IPS-NIHi7 (cell line): ENCODE measurements at regions not wholly inside any gene's neighbourhood (a gene's known extent, or its start where the extent isn't known, plus 50 kb on each side); places are given as distances from the start of the nearest gene placed in this dataset.
"Not testable (repeated sequence)": the region's sequence is repeated elsewhere in the genome, so short reads cannot be mapped to it uniquely, and the experiment has no call there.

ENCODE experiments used
- DNase-seq: peaks from one replicate; pipeline ENCODE4 v3.0.0; 2012; ENCODE audit warnings: mixed read lengths; ENCODE audit errors: extremely low spot score

- no peak for DNase-seq
Observed at GRCh38 chr4:79850626-79851025, 222.4 kb downstream of the ANTXR2 start.

- DNase-seq: no peak
Observed at GRCh38 chr4:79848329-79848728, 224.7 kb downstream of the ANTXR2 start.

DNA sequence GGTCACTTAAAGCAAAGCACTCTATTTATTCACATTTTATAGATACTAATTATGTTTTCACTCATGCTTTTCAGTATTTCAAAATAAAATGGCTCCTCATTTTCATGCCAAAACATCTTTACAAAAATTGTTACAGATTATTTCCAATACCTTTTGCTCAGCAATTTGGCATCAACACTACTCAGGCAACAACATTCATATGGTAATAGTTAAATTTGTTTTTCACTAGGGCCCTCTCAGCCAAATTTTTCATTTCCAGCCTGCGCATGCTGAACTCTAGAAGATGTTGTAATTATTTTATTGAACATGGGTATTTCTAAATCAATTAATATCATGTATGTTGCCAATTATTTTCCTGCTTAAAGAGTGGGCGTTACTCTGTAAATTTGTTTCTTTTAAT is 225.6 kb downstream of the ANTXR2 start:
- DNase-seq: no peak

DNA sequence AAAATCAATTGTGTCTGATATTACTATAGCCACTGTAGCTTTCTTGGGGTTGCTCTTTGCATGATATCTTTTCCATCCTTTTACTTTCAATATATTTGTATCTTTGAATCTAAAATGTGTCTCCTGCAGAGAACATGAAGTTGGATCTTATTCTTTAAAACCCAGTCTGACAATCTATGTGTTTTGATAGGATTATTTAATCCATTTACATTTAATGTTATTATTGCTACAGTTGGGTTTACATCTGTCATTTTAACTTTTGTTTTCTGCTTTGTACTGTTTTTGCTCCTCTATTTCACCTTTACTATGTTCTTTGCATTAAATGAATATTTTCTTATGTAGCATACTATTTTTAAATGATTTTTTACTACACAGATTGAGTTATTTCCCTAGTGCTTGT is 230.9 kb downstream of the ANTXR2 start:
- no peak for DNase-seq

GRCh38 chr4:79833857-79834256 is 239.2 kb downstream of the ANTXR2 start:
- no peak for DNase-seq

- no peak for DNase-seq
Observed at GRCh38 chr4:79831701-79832514, 241.1 kb downstream of the ANTXR2 start.

DNA sequence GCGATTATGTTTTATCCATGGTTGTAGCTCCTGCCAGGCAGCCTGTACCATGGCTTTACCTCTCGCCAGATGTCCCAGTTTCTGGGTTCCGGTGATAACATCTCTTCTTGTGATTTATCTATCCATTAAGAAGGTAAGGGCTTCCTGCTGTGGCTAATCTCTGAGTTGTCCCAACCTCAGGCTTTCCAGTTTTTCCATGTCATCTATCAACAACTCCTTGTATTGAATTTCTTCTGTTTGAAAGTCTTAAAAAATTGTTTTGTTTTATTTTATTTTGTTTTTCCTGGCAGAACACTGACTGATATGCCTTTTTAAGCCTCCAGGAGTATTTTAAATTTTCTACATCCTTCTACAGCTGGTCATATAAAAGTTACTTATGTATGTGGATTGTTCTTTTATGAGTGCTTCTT is 241.9 kb downstream of the ANTXR2 start:
- DNase-seq: no peak

DNA sequence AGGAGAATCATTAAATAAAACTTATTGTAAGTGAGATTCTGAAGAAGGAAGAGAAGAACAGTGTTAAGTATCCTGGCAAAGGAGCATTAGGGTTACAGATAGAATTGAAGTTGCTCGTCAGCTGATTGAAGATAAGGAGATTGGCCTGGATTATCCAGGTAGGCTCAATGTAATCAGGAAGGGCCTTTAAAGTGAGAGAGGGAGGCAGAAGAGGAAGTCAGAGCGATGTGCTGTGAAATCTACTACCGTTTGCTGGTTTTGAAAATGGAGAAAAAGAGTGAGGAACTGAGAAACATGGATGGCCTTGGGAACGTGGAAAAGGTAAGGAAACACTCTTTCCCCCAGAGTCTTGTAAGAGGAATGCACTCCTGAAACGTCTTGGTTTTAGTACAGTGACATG is 245.7 kb downstream of the ANTXR2 start:
- DNase-seq: no peak

DNA sequence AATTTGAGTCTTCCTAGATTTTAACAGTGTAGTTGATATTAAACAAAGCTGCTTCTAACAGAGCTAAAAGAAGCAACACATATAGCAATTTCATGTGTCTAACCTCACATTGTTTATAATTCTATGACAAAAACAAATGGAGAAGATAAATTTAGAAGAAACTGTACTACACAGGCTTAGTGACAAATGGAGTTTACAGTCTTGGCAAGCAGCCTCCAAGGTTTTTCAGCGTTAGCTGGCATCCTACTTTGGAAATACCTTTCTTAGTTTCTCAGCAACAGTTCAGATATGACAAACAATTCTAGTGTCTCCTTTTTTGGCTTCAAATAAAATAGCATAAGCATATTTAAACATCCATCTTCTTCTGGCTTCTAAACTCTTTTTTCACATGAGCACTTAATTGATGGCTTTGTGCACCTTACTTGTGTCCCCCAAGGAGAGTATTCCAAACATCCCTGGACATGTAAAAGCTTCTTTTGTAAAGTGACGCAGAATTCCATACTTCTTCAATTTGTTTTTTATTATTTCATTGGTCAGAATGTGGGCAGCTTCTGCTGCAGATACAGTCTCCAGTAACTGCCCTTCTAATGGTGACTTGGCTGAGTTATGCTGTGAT is 249.8 kb downstream of the ANTXR2 start:
- DNase-seq: no peak

DNA sequence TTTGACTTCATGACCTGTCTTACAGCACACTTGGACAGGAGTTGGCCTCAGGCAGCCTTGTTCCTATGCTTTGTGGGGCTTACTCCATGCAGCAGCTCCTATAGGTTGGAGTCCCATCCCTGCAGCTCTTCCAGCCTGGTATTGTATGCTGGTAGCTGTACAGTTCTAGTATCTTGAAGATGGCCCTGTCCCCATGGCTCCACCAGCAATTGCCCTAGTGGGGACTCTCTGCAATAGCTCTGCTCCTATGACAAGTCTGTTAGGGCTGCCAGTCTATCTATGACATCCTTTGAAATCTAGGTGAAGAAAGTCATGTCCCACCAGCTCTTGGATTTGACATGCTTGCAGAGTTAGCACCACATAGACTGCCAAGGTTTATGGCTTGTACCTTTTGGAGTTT is 252.6 kb downstream of the ANTXR2 start:
- DNase-seq: no peak

GRCh38 chr4:79807933-79808332 is 265.1 kb downstream of the ANTXR2 start:
- not testable (repeated sequence) for DNase-seq

DNA sequence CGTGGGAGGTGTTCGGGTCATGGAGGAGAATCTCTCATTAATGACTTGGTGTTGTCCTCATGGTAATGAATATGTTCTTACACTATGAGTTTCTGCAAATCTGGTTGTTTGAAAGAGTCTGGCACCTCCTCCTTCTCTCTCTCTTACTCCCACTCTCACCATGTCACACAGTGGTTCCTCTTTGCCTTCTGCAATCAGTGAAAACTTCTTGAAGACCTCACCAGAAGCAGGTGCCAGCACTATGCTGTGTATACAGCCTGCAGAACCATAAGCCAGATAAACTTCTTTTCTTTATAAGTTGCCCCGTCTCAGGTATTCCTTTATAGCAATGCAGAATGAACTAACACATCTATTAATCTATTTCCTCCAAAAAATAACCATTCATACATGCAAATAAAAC is 275.0 kb downstream of the ANTXR2 start:
- DNase-seq: no peak

DNA sequence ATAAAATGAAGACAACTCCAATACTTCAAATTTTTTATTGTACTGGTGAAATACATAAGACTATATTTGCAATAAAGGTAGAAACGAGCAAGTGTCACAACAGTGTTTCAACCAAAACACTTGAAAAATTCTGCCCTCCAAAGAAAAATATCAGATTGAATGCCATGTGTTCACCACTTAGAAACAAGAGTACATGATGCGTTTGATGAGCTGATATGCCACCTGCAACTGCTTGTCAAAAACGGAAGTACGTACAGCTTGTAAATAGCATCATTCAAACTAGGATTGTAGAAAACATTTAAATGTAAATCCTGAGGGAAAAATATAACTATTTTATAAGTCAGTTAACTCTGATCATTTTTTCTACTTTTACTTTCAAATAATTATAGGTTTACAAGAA is 276.1 kb downstream of the ANTXR2 start:
- no peak for DNase-seq

DNA sequence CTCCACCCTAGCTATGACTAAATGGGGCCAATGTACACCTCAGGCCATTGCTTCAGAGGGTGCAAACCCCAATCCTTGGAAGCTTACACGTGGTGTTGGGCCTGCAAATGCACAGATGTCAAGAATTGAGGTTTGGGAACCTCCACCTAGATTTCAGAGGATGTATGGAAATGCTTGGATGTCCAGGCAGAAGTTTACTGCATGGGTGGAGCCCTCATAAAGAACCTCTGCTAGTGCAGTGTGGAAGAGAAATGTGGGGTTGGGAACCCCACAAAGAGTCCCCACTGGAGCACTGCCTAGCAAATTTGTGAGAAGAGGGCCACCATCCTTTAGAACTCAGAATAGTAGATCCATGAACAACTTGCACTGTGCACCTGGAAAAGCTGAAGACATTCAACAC is 284.1 kb downstream of the ANTXR2 start:
- no peak for DNase-seq

- no peak for DNase-seq
Observed at GRCh38 chr4:79780129-79780528, 292.9 kb downstream of the ANTXR2 start.

DNA sequence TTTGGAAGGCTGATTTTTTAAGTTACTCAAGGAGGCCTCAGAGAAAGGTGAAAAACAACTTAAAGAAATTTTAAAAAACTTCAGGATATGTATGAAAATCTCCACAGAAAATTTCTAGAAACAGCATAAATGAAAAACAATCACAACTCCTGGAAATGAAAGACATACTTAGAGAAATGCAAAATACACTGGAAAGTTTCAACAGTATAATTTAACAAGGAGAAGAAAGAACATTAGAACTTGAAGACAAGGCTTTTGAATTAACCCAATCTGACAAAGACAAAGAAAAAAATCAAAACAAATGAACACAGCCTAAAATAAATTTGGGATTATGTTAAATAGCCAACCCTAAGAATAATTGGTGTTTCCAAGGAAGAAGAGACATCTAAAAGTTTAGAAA is 300.5 kb downstream of the ANTXR2 start:
- no peak for DNase-seq

GRCh38 chr4:79764120-79764519 is 308.9 kb downstream of the ANTXR2 start:
- no peak for DNase-seq

DNA sequence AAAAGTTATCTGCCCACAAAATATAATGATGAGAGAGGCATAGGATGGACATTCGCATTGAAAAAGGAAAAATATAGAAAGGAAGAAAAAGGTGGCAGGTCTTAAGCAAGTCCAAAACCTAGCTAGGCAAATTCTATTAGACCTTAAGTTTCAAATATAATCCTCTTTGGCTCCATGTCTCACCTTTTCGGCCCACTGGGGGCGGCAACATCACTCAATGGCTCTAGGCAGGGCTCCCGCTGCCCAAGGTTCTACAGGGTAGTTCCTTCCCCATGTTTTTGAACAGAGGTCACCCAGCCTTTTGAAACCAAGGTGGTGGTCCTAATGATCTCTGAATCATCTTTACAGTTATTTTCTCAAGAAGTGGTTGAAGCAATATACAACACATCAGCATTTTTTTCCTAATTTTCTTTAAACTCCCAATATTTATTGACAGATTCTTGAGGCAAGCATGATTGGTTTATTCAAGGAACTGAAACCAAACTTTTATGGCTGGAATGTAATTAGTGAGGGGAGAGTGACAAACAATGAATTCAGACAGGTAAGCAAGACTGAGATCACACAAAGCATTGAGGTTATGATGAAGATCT is 309.4 kb downstream of the ANTXR2 start:
- no peak for DNase-seq

- DNase-seq: no peak
Observed at GRCh38 chr4:79759793-79760192, 313.2 kb downstream of the ANTXR2 start.

- no peak for DNase-seq
Observed at GRCh38 chr4:79757600-79757999, 315.4 kb downstream of the ANTXR2 start.

- no peak for DNase-seq
Observed at GRCh38 chr4:79756140-79756895, 316.7 kb downstream of the ANTXR2 start.

DNA sequence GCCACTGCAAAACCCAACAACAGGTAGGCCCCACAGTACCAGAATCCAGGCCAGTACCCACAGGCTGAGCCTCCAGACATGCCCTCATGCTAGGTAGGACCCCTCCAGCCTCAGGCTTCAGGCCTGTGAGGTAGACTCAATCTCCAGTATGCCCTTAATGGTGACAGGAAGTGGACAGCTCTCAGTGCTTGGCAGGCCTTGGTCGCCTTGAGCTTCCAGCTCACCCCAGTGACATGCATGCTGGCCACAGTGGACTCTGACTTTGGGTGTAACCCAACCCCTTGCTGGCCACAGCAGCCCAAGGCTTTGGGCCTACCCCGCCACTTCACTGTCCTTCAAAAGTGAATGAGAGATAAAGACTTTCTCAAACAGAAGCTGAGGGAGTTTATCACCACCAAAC is 324.2 kb downstream of the ANTXR2 start:
- no peak for DNase-seq
